SK-N-SH (cell line): ENCODE measurements at regions not wholly inside any gene's neighbourhood (a gene's known extent, or its start where the extent isn't known, plus 50 kb on each side); places are given as distances from the start of the nearest gene placed in this dataset.

ENCODE experiments used
- CTCF ChIA-PET: fragments of 300-600, 350-600 bp; formaldehyde crosslinking; extraction: SDS; loops from one replicate; lab custom pipeline; 2021; lab: Yijun Ruan, JAX
- POLR2A ChIA-PET: fragments of 350-600 bp; sonication (Branson Sonifier 250); formaldehyde crosslinking; extraction: SDS; loops from one replicate; lab custom pipeline; 2020; ENCODE audit warnings: antibody characterized with exemption, inconsistent platforms; lab: Yijun Ruan, JAX
- DNase-seq: peaks from one replicate; pipeline ENCODE4 v3.0.0; 2012
- H2AFZ ChIP-seq: fragments of 200-600 bp; sonication (generic); 2 replicates; pipeline ENCODE4 v1.8.1; 2016; ENCODE audit warnings: antibody characterized with exemption, mild to moderate bottlenecking, low read depth
- H3F3A ChIP-seq: fragments of 200-600 bp; sonication (generic); replicated peaks from 2 replicates; pipeline ENCODE3; 2016; ENCODE audit warnings: antibody characterized with exemption, mild to moderate bottlenecking; ENCODE audit not compliant: insufficient read depth
- H3K27ac ChIP-seq, 2 experiments: fragments of 200-500 bp in 1 of 2; fragments of 200-600 bp in 1 of 2; sonication (Bioruptor generic) in 1 of 2; sonication (generic), shearing (Covaris generic) in 1 of 2; 2 replicates each; pipeline versions ENCODE4 v1.5.1 to v1.6.1; 2014 to 2016; ENCODE audit warnings: low read depth in 2 of 2, inconsistent platforms in 1 of 2, low read length in 1 of 2, mild to moderate bottlenecking in 1 of 2, mixed read lengths in 1 of 2
- H3K27me3 ChIP-seq: fragments of 200-600 bp; sonication (generic), shearing (Covaris generic); 2 replicates; pipeline ENCODE4 v1.6.1; 2016; ENCODE audit warnings: mixed run types; ENCODE audit not compliant: insufficient read depth
- H3K36me3 ChIP-seq, 2 experiments: fragments of 200-500 bp in 1 of 2; fragments of 200-600 bp in 1 of 2; sonication (Bioruptor generic) in 1 of 2; sonication (generic) in 1 of 2; replicated peaks in 1 of 2; 2 replicates each; pipeline versions ENCODE3 to v1.5.1; 2014 to 2016; ENCODE audit warnings: low read length in 1 of 2, mild to moderate bottlenecking in 1 of 2; ENCODE audit not compliant: insufficient read depth in 2 of 2, control insufficient read depth in 1 of 2
- H3K4me1 ChIP-seq, 2 experiments: fragments of 200-500 bp in 1 of 2; fragments of 200-600 bp in 1 of 2; sonication (Bioruptor generic) in 1 of 2; sonication (generic), shearing (Covaris generic) in 1 of 2; 2 replicates each; pipeline versions ENCODE4 v1.5.1 to v1.6.1; 2014 to 2016; ENCODE audit warnings: low read depth in 1 of 2, low read length in 1 of 2, mixed run types in 1 of 2; ENCODE audit not compliant: insufficient read depth in 2 of 2, control insufficient read depth in 1 of 2
- H3K4me2 ChIP-seq: fragments of 200-600 bp; sonication (generic), shearing (Covaris generic); 2 replicates; pipeline ENCODE4 v1.6.1; 2017; ENCODE audit warnings: mixed run types
- H3K4me3 ChIP-seq, 2 experiments: fragments of 200-500 bp in 1 of 2; fragments of 200-600 bp in 1 of 2; sonication (Bioruptor generic) in 1 of 2; sonication (generic), shearing (Covaris generic) in 1 of 2; 2 replicates each; pipeline versions ENCODE4 v1.5.1 to v1.8.1; 2014 to 2016; ENCODE audit warnings: low read depth in 2 of 2, inconsistent platforms in 1 of 2, low read length in 1 of 2, mild to moderate bottlenecking in 1 of 2, mixed read lengths in 1 of 2, moderate library complexity in 1 of 2
- H3K79me2 ChIP-seq: fragments of 200-600 bp; sonication (generic); 2 replicates; pipeline ENCODE4 v1.8.1; 2017; ENCODE audit warnings: mild to moderate bottlenecking; ENCODE audit not compliant: insufficient read depth
- H3K9ac ChIP-seq: fragments of 200-600 bp; sonication (generic); 2 replicates; pipeline ENCODE4 v1.6.1; 2017; ENCODE audit warnings: mixed run types
- H3K9me2 ChIP-seq: fragments of 200-600 bp; sonication (generic); 2 replicates; pipeline ENCODE4 v1.6.1; 2017; ENCODE audit warnings: mixed run types
- H3K9me3 ChIP-seq: fragments of 200-600 bp; sonication (generic); 2 replicates; pipeline ENCODE4 v1.6.1; 2017; ENCODE audit warnings: mixed run types, mild to moderate bottlenecking, moderate library complexity
- H4K20me1 ChIP-seq: fragments of 200-600 bp; sonication (generic); 2 replicates; pipeline ENCODE4 v1.6.1; 2017; ENCODE audit warnings: mild to moderate bottlenecking, mixed run types; ENCODE audit not compliant: insufficient read depth
- EP300 ChIP-seq, 2 experiments: IDR thresholded peaks; 2 replicates each; pipeline versions ENCODE4 v1.4.0 to v1.6.1; 2012; ENCODE audit warnings: borderline replicate concordance in 1 of 2, low read depth in 1 of 2, low read length in 1 of 2
- FOSL2 ChIP-seq: IDR thresholded peaks from 2 replicates; pipeline ENCODE4 v1.4.0; 2012; ENCODE audit warnings: low read depth, mild to moderate bottlenecking, moderate library complexity, borderline replicate concordance
- FOXJ3 ChIP-seq: sonication (generic); formaldehyde crosslinking; IDR thresholded peaks from 2 replicates; pipeline ENCODE4 v1.5.1; 2020; ENCODE audit warnings: mild to moderate bottlenecking, missing genetic modification reagents
- RCOR1 ChIP-seq: fragments of 150-350 bp; IDR thresholded peaks from 2 replicates; pipeline ENCODE4 v1.6.1; 2017; ENCODE audit warnings: antibody characterized with exemption, low read length
- REST ChIP-seq: IDR thresholded peaks from 2 replicates; pipeline ENCODE4 v1.6.1; 2012; ENCODE audit warnings: mild to moderate bottlenecking, low read depth, low read length, moderate library complexity
- RFX5 ChIP-seq: IDR thresholded peaks from 2 replicates; pipeline ENCODE4 v1.6.1; 2012; ENCODE audit warnings: mild to moderate bottlenecking, improper control_type of control experiment, low read length
- SMC3 ChIP-seq: IDR thresholded peaks from 2 replicates; pipeline ENCODE4 v1.6.1; 2012; ENCODE audit warnings: low read depth, low read length, improper control_type of control experiment
- TAF1 ChIP-seq: IDR thresholded peaks from 2 replicates; pipeline ENCODE4 v1.6.1; 2012; ENCODE audit warnings: low read depth, mild to moderate bottlenecking, low read length, moderate library complexity, borderline replicate concordance
- USF1 ChIP-seq: IDR thresholded peaks from 2 replicates; pipeline ENCODE4 v1.4.0; 2012; ENCODE audit warnings: low read depth, borderline replicate concordance
- ZBTB33 ChIP-seq: IDR thresholded peaks from 2 replicates; pipeline ENCODE4 v1.4.0; 2012; ENCODE audit warnings: low read depth, borderline replicate concordance
- WGBS: methylation state at CpG from one replicate; pipeline ENCODE4 v1.1.6; 2017; ENCODE audit warnings: low lambda C conversion rate; 5-methylcytosine and 5-hydroxymethylcytosine counted together

- Histone ChIP-seq H3K4me1 (peaks cover 0 to 10% of the 10 kb centered on the region in 2 experiments; a peak in 1 of 4 replicates), H3K9me3 (no peaks in the 10 kb centered on the region), H3K27ac (no peak overlapping the region), H3K36me3 (no peaks in the 10 kb centered on the region), H3K9me2 (no peaks in the 10 kb centered on the region), H3K4me3 (no peak overlapping the region), H3F3A (no peaks in the 10 kb centered on the region), H3K4me2 (no peak overlapping the region), H4K20me1 (no peaks in the 10 kb centered on the region), H3K79me2 (no peaks in the 10 kb centered on the region), H3K9ac (no peak overlapping the region), H2AFZ (no peak overlapping the region), H3K27me3 (no peaks in the 10 kb centered on the region)
- ChIA-PET POLR2A (no interaction called here), CTCF (interaction anchor here (1.0 kb wide), 1 partner anchor 423 kb away, joined by 3 read pairs; no protein-coding TSS in a partner anchor)
- 79% methylated on average over 12 of the region's 13 CpGs for WGBS
- DNase-seq: no peak
- TF ChIP-seq SMC3 (no peak), FOSL2 (no peak), RCOR1 (no peak), FOXJ3 (no peak), EP300 (IDR thresholded peaks at IDR 0.05; ENCODE audit: borderline replicate concordance in 1 of 2, low read depth in 1 of 2, low read length in 1 of 2) (no peak), USF1 (no peak), REST (no peak), ZBTB33 (no peak), TAF1 (no peak), RFX5 (no peak)
Measured at GRCh38 chr18:56152551-56153310, 485.7 kb downstream of the TXNL1 start.
